HG02610 (cell line): ENCODE measurements at regions not wholly inside any gene's neighbourhood (a gene's known extent, or its start where the extent isn't known, plus 50 kb on each side); places are given as distances from the start of the nearest gene placed in this dataset.
"Not testable (repeated sequence)": the region's sequence is repeated elsewhere in the genome, so short reads cannot be mapped to it uniquely, and the experiment has no call there.

ENCODE experiments used
- ATAC-seq: cut with Tn5 transposase; IDR thresholded peaks from one replicate; pipeline ENCODE4 v1.9.1; 2021; ENCODE audit warnings: mild to moderate bottlenecking, moderate library complexity; ENCODE audit not compliant: unreplicated experiment

DNA sequence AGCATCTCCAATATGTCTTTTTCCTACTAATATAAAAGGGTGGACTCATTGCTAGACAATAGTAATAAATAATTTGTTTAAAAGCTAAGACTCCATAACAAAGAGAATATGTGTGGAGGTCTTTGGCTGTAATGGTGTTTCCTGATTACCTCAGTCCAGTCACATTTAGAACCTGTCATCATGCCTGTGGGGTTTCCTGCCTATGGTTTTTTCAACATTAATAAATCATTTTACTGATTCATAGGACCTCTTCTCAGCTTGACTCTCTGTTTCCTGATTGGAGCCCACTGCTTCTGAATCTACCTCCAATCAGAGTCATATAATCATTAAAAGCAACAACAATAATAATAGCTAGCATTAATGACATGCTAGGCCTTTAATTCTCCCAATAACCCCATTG, 52.4 kb upstream of the GNAI1 start:
- no peak for ATAC-seq

DNA sequence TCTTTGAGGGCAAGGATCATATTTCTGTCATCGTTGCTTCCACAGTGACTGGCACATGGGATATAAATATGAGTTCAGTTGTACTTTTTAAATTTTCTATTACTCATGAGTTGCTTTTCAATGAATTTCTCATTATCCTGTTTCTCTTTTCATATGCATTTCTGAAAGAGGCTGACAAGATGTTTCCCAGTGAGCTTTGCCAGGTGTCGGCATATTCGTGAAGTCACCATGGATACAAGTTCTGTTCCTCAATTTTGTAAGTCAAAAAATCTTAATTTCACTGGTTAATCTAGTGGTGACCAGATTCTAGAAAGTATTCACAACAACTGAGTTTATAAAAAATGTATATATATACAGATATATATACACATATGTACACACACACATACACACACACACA, 55.7 kb upstream of the GNAI1 start:
- ATAC-seq: no peak

DNA sequence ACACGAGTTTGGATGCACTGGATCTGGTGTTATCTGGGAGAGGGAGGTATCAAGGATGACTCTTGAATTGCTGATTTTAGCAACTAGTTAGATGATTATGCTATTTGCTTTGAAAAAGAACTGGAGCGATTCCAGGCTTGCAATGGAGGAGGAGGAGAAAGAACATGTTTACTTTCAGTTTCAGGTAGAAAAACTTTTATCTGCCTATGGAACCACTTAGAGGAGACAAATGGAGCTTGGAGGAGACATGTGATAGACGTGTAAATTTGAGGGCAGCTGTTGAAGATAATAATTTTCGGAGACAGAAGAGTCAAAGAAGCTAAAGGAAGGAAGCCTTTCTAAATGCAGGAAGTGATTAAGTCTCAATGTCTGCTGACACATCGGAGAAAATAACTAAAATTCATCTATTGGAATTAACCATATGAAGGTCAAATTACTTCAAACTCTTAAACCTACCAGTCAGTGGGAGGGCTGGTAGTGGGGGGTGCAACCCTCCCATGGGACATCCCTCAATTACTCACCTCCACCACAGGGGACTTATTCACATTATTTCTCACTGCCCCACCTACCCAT, 56.4 kb upstream of the GNAI1 start:
- ATAC-seq: no peak

DNA sequence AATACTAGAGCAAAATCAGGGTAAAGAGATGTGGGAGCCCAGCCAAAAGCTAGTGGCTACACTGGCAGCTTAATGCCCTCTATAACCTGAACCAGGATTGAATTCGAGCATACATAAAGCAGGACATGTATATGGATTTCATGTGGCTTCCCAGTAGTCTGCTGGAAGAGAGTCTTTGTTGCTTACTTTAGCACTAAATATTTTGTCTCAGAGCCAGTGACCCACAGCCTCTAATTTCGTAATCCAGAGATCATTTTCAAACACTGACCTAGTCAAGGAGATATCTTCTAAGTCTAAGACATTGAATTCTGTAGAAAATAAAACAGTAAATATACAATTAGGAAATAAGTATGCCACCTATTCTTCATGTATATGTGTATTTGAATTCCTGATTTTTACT, 64.2 kb upstream of the GNAI1 start:
- no peak for ATAC-seq

DNA sequence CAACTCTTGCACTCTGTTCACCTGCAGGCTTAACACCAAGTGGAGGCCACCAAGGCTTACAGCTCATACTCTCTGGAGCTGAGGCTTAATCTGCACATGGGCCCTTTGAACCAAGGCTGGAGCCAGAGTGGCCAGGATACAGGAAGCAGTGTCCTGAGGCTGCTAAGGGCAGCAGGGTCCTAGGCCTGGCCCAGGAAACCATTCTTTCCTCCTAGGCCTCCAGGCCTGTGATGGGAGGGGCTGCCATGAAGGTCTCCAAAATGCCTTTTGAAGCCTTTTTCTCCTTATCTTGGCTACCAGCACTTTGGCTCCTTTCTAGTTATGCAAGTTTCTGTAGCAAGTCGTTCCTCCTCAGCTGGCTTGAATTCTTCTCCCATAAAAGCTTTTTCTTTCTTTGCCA, 68.0 kb upstream of the GNAI1 start:
- ATAC-seq: no peak

DNA sequence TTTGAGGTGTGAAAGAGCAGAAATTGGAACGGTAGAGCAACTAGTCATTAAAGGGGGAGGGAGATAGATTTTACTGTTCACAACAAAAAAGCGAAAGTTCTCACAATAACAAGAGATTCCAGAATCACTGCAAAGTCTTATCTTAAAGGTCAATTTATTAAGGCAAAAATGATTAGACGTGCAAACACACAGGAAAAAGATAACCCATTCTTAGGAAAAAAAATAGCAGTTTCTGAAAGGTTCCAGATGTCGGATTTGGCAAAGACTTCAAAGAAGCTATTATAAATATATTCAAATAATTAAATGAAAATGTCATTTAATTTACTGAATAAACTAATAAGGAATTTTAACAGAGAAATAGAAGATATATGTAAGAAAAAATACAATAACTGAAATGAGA, 70.8 kb upstream of the GNAI1 start:
- no peak for ATAC-seq

DNA sequence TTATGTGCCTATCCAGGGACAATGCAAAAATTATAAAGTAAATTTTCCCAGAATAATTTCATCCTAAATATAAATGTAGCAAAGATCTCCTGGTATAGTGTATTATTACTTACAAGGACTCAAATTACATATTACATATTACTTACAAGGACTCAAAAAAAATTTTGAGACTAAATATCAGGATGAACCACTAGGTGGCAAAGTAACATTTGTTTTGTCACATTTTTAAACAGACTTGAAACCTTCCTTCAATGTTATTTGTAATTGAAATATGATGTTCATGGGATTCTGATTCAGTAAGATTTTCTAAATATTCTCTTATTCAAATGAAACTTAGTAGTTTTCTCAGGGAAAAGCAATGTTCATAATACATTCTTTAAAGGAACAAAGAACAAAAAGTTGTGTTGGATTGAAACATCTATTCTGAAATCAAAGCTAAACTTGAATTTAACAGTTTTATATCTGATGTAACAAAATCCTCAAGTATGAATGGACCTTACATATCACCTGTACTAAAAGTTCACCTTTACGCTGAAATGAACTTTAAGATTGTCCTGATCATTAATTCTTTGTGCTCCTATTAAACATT, 74.3 kb upstream of the GNAI1 start:
- no peak for ATAC-seq

DNA sequence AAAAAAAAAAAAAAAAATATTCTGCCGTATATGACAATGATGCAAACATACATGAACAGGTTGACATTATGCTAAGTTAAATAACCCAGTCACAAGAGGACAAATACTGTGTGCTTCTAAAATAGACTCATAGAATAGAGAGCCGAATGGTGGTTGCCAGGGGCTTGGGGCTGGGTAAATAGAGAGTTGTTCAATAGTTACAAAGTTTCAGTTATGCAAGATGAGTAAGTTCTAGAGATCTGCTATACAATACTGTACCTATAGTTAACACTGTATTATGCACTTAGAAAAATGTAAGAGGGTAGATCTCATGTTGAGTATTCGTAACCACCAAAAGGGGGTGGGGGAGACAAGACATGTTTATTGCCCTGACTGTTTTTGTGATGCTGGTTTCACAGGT, 77.1 kb upstream of the GNAI1 start:
- peak; percentile 50 for ATAC-seq

DNA sequence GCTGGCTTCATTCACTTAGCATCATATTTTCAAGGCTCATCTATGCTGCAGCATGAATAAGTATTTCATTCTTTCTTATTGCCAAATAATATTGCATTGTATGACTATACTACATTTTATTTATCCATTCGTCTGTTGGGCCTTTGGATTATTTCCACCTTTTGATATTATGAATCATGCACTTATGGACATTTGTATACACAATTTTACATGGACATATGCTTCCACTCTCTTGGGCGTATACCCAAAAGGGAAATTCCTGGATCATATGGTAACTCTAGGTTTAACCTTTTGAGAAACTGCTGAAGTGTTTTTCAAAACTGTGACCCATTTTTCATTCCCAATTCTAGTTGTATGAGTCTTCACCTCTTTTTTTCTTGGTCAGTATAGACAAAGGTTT, 80.3 kb upstream of the GNAI1 start:
- ATAC-seq: no peak

DNA sequence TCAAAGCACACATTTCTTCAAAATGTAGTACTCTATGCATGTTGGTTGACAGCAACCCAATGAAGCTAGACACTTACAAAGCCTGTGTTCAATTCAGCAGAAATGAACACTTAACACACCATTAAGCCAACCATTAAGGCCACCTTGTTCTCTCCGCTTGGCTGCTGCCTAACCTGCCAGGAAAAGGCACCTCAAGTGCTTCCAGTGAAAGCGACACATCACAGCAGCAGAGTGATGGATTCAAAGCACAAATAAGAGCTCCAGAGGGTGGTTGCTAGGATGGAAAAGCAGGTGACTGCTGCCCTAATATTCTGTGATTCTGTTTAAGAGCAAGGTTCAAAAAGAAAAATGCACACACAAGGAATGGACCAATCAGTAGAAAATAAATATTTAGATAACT, 81.5 kb upstream of the GNAI1 start:
- ATAC-seq: no peak

DNA sequence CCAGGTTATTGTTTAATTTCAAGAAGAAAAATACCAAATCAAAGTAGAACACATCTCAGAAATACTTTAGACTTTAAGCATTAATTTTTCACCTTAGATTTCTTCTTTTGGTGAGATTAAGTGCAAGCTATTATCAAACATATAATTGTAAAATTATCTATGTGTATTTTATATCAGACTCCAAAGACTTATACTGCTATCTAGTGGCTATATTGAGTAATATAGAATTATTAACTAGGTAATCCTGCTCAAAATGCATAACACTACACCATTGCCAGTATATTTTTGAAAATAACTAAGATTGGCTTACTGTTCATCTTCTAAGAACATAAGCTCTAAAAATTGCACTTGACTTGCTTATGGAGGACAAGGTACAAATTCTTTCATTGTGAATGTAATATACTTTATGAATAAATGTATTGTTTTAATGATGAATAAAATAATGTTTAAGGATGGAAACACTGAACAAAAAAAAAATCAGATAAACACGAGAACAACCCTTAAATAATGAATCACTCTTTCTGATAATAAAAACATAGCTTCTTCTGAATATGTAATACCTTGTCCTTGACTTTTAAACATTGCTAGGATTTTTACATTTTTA, 86.7 kb upstream of the GNAI1 start:
- ATAC-seq: no peak

DNA sequence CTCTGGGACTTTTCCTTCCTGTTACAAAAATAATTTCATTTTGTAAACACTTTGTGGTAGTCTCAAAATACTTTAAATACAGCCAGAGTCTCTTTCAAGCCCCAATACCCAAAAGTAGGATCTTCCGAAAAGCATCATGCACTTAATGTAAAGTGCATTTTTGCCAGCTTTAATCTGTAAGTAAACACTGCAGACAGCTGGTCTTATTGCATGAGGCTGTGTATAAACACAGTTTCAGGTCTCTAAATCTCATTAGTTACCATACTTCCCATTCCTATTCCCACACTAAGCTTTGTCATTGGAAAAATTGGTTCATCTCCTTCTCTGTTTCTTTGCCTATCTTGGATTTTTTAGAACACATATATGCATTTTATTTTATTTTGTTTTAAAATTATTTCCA, 87.6 kb upstream of the GNAI1 start:
- ATAC-seq: no peak

DNA sequence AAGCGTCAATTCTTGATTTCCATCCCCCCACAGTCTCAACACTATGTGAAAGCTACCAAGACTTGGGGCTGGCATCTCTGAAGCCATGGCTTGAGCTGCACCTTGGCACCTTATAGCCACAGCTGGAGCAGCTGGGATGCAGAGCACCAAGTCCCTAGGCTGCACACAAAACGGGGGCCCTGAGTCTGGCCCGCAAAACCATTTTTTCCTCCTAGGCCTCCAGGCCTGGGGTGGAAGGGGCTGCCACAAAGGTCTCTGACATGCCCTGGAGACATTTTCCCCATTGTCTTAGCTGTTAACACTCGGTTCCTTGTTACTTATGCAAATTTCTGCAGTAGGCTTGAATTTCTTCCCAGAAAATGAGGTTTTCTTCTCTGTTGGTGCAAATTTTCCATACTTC, 89.8 kb upstream of the GNAI1 start:
- no peak for ATAC-seq

DNA sequence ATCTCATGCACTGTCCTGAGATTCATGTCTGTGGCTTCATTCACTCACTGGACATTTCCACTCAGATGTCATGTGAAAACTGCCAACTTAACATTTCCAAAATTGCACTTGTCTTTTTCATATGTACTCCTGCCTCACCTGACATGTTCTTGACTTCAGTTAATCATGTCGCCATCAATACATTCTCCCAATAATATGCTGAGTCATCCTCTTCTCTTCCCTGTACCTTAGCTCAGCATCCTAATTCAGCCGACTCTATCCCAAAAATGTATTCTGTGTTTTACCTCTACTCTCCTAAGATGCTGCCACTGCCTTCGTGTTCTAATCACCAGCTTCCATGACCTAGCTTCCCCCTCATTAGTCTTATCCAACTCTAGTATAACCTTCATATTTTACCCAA, 93.9 kb upstream of the GNAI1 start:
- ATAC-seq: no peak

DNA sequence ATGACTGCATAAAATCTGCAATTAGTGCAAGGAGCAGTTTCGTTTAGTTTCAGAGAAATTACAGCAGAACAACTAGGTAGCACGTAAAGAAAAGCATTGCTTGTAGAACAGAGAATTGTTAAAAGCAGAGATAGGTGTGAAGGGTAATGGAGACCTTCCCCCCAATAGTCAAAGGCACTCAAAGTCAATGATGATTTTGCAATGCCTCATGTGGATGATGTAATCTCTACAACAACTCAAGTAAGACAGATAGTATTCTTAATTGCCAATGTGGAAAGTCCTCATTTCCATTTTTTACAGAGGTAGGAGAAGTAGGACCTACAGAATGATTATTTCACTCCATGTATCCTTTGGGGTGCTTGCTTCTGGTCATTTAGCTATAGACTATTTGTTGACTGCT, 94.3 kb upstream of the GNAI1 start:
- ATAC-seq: no peak

DNA sequence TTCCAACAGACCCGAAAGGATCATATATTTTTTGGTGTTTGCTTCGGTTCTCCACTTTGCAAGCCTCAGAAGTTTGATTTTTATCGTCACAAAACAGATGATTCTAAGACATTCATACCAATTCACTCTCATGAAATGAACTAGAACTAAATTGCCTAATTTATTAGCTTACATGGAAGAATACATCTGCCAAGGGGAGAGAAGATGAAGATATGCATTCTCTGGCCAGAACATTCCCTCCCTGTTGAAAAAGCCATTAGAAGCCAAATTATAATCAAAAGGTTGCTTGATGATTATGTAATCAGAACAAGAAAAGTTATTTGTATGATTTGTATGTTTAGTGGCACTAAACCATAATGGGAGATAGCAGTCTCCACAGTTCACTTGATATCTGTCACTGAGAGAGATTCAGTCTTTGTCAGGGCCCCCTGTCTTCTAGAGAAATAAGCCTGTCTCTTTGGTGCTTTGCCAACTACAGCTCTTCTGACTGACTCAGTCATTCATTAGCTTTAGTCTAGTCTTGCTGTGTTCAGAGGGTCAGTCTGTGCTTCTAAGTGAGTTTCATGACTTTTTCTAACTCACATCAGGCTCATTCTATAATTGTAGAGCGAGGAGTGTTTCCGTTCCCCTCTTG, 95.3 kb upstream of the GNAI1 start:
- no peak for ATAC-seq

DNA sequence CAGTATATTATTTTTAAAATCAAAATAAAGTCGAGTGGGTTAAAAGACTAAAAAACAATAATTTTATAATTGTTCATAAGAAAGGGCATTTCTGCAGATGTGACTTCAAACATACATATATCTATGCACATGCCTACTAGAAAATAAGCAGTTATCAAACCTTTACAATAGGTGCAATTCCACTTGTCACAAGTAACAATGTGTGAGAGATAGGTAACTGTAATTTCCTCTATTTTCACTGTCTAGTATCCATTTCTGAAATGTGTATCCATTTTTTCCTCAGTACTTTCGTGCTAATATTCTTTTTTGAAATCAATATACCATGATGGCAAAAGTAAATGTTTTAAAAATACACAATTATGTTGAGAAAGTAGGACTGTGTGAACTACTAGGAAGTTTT, 96.9 kb upstream of the GNAI1 start:
- no peak for ATAC-seq

DNA sequence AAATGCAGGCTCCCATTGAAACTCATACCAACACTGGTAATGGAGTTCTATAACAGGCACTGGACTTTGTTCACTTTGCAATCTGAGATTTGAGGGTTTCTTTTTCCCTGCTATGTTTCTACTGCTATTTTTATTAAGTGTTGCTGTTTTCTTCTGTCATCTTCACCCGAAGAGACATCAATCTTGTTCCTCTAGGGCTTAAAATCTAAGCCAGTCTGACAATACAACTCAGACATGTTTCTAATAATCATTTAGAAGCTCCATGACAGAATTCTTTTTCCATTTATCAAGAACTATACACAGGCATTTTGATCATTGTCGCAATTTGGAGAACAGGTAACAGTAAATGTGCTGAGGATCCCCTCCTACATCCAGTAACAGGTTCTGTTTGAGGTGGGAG, 98.5 kb upstream of the GNAI1 start:
- no peak for ATAC-seq

DNA sequence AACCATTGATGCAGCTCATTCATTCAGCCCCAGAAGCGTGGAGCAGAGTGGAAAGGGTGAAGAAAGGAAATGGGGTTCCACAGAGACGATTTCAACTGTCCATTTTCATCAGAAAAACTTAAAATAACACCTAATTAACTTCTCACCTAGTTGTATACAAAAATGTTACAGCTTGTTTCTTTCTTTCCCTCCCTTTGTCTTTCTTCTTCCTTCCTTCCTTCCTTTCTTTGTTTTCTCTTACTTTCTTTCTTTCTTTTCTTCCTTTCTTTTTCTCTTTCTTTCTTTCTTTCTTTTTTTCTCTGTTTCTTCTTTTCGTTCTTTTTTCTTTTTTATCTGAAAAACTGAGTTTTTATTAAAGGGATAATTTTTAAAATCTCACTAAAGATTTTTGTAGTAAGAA, 105.9 kb upstream of the GNAI1 start:
- ATAC-seq: no peak

DNA sequence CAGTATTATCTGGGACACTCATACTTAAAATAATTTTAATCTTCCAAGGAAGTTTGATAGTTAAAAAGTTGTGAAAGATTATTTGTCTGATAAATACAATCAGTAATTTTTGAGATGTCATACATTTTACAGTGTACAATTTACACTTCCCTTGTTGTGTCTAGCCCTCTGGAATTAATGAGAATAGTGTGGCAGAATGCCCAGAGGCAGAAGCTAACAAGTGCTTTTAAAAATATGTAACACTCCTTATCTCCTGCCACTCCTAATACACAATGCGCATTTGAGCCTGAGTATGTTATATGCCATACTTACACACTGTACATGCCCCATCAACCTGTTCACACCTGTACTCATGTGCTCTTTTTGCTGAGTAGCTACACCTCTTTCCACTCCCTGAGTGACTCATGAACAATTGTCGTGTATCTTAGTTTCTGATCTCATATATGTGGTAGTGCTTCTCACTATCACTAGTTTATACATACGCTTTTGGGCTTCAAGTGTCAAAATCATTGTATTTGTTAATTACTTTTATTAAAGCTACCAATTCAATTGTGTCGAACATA, 106.9 kb upstream of the GNAI1 start:
- no peak for ATAC-seq

DNA sequence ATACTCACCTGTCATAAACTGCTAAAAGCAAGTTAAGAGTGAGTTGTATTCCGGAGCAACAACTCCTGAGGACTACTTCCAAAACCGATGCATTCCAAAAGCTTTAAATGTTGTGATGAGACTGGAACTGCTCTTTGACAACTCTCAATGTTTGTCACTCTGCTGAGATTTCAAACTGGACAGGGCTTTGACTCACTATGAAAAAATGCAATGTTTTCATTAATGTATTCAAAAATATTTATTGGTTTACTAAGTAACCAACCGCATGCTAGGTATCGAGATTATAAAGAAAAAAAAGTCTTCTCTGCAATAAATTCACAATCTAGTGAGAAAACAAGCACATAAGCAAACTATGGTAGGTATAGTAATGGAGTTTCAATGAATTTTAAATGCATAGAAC, 107.9 kb upstream of the GNAI1 start:
- ATAC-seq: no peak

DNA sequence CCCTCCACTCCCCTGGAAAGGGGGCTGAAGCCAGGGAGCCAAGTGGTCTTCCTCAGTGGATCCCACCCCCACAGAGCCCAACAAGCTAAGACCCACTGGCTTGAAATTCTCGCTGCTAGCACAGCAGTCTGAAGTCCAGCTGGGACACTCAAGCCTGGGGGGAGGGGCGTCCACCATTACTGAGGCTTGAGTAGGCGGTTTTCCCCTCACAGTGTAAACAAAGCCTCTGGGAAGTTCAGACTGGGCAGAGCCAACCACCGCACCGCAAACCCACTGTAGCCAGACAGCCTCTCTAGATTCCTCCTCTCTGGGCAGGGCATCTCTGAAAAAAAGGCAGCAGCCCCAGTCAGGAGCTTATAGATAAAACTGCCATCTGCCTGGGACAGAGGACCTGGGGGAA, 114.4 kb upstream of the GNAI1 start:
- ATAC-seq: not testable (repeated sequence)
